RWPE1 (cell line): ENCODE measurements at regions not wholly inside any gene's neighbourhood (a gene's known extent, or its start where the extent isn't known, plus 50 kb on each side); places are given as distances from the start of the nearest gene placed in this dataset.
A peak's percentile ranks its signal among the peaks of the same experiment; 100 is the strongest.

Source experiments
- CTCF ChIA-PET: fragments of 350-600 bp; sonication (Branson Sonifier 250); formaldehyde crosslinking; extraction: SDS; loops from one replicate; lab custom pipeline; 2021; lab: Yijun Ruan, JAX
- POLR2A ChIA-PET: fragments of 400-600 bp; formaldehyde crosslinking; extraction: SDS; loops from one replicate; lab custom pipeline; 2020; ENCODE audit warnings: antibody characterized with exemption; ENCODE audit not compliant: low non-redundant PET; lab: Yijun Ruan, JAX
- DNase-seq: peaks from one replicate; pipeline ENCODE4 v3.0.0; 2012; ENCODE audit warnings: low spot score
- H3K27ac ChIP-seq: fragments of 450-650 bp; 2 replicates; pipeline ENCODE4 v1.5.1; 2017
- CTCF ChIP-seq: fragments of 450-650 bp; conservative IDR thresholded peaks from 2 replicates; pipeline ENCODE4 v1.5.1; 2017; ENCODE audit warnings: low read depth, mild to moderate bottlenecking

DNA sequence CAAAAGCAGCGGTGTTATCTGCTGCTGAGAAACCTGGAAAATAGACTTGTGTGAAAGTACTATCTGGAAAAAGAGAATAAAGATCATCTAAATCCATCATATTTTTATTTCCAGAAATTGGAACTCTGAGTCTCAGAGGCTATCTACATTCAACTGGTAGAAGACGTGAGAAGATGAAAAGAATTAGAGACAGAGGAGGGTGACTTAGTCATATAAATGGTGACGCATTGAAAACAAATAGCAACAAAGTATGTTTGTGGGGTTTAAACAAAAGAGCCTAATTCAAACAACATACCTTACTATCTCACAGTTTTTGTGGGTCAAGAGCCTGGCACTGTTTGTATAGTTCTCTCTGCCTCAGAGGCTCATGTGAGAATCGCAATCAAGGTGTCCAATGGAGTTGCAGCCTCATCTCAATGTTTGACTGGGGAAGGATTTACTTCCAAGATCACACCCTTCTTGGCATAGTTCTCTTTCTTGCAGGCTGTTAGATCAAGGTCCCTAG lies 757.1 kb upstream of the SLC35B3 start:
- H3K27ac ChIP-seq, result no peak overlapping the region
- no peak for DNase-seq
- POLR2A ChIA-PET, result no interaction called here
- no peak for TF ChIP-seq CTCF
- CTCF ChIA-PET, result no interaction called here

DNA sequence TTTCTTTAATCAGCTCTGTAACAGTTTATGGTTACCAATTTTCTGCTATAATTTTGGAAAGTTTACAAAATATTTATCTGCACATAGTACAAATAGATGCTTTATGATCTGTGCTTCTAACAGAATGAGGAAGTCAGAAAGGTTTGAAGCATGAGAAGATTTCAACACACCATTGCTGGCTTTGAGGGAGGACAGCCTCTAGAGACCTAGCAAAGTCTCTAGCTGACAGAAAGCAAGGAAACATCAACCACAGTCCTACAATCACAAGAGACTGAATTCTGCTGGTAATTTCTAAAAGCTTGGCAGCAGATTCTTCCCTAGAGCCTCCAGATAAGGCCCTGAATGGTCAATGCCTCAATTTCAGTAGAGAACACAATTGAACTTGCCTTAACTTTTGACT lies 750.8 kb upstream of the SLC35B3 start:
- CTCF ChIA-PET, result interaction anchor here (1.5 kb wide), 1 partner anchor 92 kb away, joined by 4 read pairs; no protein-coding TSS in a partner anchor
- POLR2A ChIA-PET, result no interaction called here

DNA sequence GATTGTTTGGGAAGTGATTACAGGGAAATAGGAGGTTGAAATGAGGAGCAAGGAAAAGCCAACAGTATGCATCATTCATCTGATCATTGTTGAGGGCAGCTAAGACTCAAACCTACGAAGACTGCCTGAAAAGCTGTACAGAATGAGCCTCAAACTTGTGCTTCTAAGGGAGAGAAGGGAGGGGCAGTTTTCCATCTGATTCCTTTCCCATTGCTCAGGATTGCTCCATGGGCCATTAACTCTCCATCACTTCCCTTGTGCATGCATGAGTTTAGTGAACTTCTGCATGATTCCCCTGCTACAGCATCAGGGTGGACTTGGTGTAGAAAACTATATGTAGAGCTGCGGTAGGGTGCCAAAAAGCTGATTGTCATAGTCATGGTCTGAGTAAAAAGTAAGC lies 742.7 kb upstream of the SLC35B3 start:
- TF ChIP-seq CTCF, result no peak
- no peak for DNase-seq
- POLR2A ChIA-PET, result no interaction called here
- CTCF ChIA-PET, result no interaction called here
- H3K27ac ChIP-seq, result no peak overlapping the region

More for the DNA sequence above, 750.8 kb upstream of the SLC35B3 start:
- no peak for DNase-seq
- TF ChIP-seq CTCF, result no peak
- no peak overlapping the region for H3K27ac ChIP-seq

DNA sequence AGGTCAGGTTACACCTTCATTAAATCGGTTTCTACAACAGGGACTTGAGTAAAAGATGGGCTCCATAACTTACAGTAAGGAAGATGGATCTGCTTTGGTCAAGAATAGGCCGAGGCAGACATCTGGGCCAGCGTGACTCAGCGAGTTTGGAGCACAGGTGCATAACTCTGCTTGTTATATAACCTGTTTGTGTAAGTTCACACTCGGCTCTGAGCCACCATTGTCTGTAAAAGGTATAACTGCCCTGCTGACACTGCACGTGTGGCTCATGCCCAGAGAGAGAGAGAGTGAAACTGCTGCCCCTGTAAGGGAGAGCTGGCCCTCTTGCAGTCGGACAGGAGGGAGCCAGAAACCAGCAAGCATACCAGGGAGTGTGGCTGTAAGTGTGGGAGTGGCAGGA lies 737.9 kb upstream of the SLC35B3 start:
- CTCF ChIA-PET, result no interaction called here
- no peak for TF ChIP-seq CTCF
- no peak for DNase-seq
- no peak overlapping the region for H3K27ac ChIP-seq
- POLR2A ChIA-PET, result no interaction called here

- DNase-seq, result no peak
- no peak for TF ChIP-seq CTCF
- ChIA-PET CTCF (no interaction called here), POLR2A (no interaction called here)
- no peak overlapping the region for H3K27ac ChIP-seq
Observed at GRCh38 chr6:9172096-9172495, 736.8 kb upstream of the SLC35B3 start.

GRCh38 chr6:9168669-9169068 lies 733.3 kb upstream of the SLC35B3 start:
- ChIA-PET CTCF (no interaction called here), POLR2A (no interaction called here)
- no peak for TF ChIP-seq CTCF
- H3K27ac ChIP-seq, result no peak overlapping the region
- peak; percentile 33 for DNase-seq
